NCI-H187 treated with DMSO at 0.1 percent for 48 hours (cell line): ENCODE measurements at regions not wholly inside any gene's neighbourhood (a gene's known extent, or its start where the extent isn't known, plus 50 kb on each side); places are given as distances from the start of the nearest gene placed in this dataset.

Experiments used
- DNase-seq: peaks from one replicate; lab custom pipeline; 2025; lab: John Stamatoyannopoulos, UW

GRCh38 chr7:130970196-130970595, 236.2 kb upstream of the KLF14 start:
- no peak for DNase-seq

DNA sequence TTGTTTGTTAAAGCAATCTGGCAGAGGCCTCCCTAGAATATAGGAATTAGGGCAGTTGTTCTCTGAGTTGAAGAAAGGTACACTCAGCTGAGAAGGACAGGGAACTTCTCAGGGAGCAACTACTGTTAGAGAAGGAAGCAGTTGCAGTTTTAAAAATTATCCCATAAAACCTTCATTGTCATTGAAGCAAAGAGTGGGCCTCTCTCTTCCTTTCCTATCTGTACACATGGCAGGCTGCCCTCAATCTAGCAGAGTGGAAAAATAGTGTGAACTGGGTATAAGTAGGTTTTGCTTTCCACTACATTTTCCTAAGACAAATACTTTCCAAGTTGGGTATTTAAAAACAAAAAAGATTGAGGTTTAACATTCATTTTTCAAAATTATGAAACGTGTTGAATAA, 236.7 kb upstream of the KLF14 start:
- no peak for DNase-seq

GRCh38 chr7:130971297-130971696, 237.3 kb upstream of the KLF14 start:
- no peak for DNase-seq

DNA sequence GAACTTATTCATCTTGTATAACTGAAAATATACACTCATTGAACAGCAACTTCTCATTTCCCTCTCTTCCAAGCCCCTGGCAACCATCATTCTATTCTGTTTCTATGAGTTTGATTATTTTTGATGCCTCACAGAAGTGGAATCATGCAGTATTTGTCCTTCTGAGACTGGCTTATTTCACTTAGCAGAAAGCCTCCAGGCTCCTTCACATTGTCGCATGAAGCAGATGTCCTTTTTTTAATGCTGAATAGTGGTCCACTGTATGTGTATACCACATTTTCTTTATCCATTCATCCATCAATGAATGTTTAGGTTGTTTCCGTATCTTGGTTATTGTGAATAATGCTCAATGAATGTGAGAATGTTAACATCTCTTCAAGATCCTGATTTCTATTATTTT, 238.2 kb upstream of the KLF14 start:
- DNase-seq = no peak

- DNase-seq = no peak
Measured at GRCh38 chr7:130973637-130974036, 239.6 kb upstream of the KLF14 start.

DNA sequence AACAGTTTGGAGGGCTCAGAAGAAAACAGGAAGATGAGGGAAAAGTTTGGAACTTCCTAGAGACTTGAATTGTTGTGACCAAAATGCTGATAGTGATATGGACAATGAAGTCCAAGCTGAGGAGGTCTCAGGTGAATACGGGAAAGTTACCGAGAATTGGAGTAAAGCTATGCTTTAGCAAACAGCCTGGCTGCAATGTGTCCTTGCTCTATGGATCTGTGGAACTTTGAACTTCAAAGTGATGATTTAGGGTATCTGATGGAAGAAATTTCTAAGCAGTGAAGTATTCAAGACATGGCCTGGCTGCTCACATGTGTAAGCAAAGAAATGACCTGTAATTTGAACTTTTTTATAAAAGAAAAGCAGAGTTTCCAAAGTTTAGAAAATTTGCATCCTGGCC, 240.2 kb upstream of the KLF14 start:
- no peak for DNase-seq

- DNase-seq = no peak
Measured at GRCh38 chr7:130974794-130975193, 240.8 kb upstream of the KLF14 start.

DNA sequence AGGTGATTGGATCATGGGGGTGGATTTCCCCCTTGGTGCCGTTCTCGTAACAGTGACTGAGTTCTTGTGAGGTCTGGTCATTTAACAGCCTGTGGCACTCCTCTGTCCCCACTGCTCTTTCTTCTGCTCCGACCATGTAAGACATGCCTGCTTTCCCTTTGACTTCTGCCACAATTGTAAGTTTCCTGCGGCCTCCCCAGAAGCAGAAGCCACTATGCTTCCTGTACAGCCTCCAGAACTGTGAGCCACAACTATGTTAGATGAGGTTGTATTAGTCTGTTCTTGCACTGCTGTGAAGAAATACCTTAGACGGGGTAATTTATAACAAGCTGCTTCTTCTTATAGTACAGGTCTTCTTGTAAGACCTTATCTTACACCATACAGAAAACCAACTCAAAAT, 241.7 kb upstream of the KLF14 start:
- DNase-seq = no peak

DNA sequence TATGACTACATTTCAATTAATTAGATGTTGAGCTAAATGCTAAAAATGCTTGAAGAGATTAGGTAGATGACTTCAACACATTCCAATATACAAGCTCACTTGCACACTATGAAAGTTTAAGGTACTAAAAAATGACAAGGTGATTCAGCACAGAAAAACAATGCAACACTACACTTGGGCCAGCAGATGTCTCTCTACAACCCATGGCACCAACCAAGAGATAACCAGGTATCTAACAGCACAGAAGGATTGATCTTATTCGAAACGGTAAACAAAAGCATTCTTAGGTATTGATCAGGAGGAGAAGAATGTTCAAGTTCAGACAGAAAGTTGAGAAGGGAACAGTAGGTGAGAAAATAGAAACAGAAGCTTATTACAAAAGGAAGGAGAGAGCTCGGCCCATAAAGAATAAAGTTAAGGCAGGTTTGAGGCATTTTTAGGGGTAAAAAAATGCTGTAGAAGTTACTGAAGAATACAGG, 248.2 kb upstream of the KLF14 start:
- no peak for DNase-seq

GRCh38 chr7:130982651-130983050, 248.6 kb upstream of the KLF14 start:
- no peak for DNase-seq

DNA sequence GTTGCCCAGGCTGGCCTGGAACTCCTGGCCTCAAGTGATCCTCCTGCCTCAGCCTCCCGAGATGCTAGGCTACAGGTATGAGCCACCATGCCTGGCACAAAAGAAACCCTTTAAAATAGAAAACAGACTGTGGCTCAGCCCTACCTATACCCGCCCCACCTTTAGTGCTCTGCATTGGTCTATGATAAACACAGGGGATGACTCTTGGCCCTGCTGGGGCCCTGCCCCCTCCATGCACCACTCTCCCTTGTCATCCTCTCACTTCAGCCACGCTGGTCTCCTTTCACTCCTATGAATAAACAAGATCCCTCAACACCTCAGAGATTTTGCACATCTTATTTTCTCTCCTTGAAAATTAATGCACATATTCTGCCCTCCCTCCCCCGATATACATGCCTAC, 251.4 kb upstream of the KLF14 start:
- no peak for DNase-seq

GRCh38 chr7:130986261-130986690, 252.3 kb upstream of the KLF14 start:
- no peak for DNase-seq

DNA sequence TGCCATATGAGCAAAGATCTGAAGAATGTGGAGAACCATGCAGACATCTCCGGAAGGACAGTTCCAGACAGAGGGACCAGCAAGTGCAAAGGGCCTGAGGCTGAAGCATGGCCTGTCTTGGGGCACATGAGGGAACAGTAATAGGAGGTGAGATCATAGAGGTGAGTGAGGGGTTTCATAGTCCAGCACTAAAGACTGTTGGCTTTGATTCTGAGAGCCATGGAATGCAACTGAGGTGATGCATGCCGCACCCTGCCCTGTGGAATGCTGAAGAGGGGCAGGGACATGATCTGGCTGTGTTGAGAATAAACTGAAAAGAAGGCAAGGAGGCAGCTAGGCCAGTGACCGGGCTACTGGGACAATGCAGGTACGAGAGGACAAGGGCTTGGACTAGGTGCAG, 253.1 kb upstream of the KLF14 start:
- DNase-seq = no peak

DNA sequence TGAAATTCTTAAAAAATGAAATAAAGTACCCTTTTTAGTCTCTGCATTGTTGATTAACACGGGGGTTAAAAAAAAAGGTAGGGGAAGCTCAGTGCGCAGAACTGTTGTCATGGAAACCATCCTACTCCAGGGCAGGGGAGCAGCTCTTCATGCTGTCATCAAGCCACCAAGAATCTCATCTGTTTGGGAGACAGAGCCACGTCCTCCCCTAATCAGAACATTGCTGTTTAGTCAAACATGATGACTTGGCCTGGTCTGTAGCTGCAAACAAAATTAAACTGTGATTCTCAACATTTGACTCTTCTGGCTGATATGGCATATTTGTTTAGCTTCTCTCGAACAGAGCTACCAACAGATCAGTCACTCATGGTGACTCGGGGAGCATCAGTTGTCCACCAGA, 254.4 kb upstream of the KLF14 start:
- no peak for DNase-seq

DNA sequence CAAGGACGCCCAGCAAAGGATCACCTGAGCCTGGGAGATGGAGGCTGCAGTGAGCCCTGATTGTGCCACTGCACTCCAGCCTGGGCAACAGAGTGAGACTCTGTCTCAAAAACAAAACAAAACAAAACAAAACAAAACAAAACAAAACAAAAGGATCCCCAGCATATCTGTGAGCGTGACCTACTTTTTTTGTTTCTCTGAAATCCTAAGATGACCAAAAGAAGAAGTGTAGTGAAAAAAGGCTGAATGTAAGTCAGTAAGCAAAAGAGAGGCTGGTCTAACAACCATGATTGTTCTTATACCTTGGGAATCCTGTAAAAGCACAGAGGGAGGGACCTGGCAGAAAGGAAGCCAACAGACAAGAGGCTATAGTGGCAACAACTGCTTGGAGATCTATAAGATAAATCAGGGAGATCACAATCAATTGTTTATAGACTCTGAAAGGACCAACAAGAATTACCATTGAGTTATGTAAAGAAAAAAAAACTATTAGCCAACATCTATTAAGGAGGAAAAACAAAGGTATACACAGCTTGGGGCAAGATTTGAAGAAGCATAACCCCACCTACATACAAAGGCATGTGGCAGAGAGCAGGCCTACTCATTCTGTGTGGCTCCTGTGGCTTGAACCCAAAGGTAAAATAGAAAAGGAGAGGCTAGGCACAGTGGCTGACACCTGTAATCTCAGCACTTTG, 255.2 kb upstream of the KLF14 start:
- DNase-seq = no peak

DNA sequence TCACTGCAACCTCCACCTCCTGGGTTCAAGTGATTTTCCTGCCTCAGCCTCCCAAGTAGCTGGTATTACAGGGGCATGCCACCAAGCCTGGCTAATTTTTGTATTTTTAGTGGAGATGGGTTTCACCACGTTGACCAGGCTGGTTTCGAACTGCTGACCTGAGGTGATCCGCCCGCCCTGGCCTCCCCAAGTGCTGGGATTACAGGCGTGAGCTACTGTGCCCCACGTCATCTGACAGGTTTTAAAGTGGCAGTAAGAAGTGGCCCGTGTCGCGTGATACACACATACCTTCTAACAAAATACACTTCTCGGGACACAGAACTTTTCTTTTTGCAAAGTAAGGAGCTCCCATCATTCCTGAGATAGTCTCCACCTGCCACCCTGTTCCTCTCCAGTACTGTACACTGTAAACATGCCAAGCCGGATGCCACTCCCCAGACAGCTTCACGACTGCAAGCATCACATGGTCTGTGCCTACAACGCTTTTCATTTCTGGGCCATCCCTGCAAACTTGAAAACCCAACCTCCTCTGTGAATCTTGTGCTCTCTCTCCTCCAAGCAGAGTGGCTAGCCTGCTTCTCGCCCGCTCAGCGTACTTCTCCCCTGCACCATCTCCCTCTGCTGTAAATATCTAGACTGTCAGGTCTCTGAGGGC, 256.3 kb upstream of the KLF14 start:
- DNase-seq = no peak

DNA sequence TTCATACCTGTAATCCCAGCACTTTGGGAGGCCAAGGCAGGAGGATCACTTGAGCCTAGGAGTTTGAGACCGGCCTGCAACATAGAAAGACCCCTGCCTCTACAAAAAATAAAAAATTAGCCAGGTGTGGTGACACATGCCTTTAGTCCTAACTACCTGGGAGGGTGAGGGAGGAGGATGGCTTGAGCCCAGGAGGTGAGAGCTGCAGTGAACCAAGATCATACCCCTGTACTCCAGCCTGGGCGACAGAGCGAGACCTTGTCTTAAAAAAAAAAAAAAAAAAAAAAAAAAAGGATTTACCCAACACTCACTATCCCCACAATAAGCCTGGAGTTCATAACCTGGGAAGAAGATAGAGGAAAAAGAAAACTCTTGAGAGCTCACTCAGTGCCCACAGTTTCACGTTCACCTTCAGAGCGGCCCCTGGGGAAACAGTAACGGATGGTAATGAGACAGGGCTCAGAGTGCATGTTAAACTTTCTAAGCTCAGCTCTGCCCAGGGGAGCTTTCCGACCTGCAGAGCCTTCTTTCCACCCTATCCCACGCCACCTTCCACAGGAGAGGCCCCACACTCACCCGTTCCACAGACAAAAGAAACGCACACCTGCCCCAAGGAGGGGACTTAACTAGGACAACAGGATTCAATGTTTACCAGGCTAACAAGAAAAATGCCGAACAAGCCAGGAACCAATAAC, 259.8 kb upstream of the KLF14 start:
- DNase-seq = no peak

GRCh38 chr7:130994378-130995115, 260.5 kb upstream of the KLF14 start:
- DNase-seq = no peak

DNA sequence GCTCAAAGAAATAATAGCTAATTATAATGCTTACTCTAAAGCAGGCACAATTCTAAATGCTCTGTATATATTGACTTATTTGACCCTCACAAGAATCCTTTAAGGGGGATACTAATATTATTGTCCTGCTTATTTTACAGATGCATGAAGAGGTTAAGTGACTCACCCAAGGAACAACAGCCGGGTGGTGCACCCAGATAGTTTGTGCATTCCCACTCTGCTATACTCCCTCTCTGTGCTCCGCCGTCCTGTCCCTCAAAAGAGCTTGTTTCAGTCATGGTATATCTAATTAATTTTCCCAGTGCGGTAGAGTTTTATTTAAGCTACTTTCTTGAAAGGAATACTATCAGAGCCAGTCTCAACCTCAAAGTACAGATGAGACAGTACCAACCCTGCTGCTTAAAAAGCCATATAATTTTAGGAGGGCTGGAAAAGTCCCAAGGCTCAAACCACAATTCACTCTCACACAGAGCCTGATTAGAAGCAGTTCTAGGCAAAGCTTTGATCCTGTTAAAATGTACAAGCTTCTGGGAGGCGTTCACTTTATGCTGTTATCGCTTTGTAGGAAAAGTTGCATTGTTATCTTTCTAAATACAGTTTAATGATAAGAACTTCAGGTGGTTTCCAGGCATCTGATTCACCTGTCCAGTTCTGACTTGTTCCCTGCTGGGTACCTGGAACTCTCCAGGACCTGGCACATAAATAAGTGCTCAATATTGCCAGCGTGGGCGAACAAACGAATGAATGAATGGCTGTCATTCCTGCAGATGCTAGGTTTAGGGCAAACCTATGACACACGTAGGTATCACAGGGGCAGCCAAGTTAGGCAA, 261.5 kb upstream of the KLF14 start:
- DNase-seq = no peak

- no peak for DNase-seq
Measured at GRCh38 chr7:130996205-130996832, 262.3 kb upstream of the KLF14 start.

GRCh38 chr7:130996833-130997231, 262.8 kb upstream of the KLF14 start:
- DNase-seq = no peak
